ENCODE measurements at regions not wholly inside any gene's neighbourhood (a gene's known extent, or its start where the extent isn't known, plus 50 kb on each side); places are given as distances from the start of the nearest gene placed in this dataset.
A peak's percentile ranks its signal among the peaks of the same experiment; 100 is the strongest.

DNA sequence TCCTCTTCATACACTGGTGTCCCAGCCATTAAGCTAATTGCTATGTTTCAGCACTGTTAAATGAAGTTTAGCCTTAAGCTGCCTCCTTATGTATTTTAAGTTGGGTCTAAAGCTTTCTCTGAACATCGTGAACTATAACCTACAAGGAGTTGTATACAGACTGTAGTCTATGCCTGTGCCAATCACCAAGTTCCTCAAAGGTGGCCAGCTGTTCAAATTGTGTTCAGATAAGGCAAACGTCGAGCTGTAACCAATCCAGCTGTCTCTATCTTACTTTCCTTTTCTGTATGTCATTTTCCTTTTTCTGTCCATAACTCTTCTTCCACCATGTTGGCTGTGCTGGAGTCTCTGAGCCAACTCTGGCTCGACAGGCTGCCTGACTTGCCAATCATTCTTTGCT lies 199.6 kb downstream of the OGFRL1 start:
- no peaks in the 10 kb centered on the region for H3K4me1 ChIP-seq (ENCODE audit: insufficient read depth)
- H3K4me3 ChIP-seq (ENCODE audit: low read depth, low read length), result no peak overlapping the region
- peaks cover 2% of the 10 kb centered on the region for H3K36me3 ChIP-seq (ENCODE audit: insufficient read depth)
- no peak for DNase-seq (ENCODE audit: extremely low spot score)
- 72% methylated on average over 4 of the region's 4 CpGs for WGBS
- no peak overlapping the region for H3K27ac ChIP-seq (ENCODE audit: low read depth)

DNA sequence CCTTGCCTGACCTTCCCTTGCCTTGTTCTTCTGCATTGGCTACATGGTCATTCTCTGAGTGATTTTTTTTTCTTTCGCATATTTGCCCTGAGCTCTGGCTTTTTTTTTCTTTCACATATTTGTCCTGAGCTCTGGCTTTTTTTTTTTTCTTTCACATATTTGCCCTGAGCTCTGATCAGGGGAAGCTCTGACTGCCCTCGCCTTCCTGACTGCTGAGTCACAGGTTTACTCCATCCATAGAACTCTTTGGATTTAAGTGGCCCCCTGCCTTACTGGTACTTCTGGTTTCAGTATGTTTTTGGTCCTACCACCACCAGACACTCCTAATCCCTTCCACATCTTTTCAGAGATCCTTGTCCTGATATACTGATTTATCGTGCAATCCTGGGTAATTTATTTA lies 201.1 kb downstream of the OGFRL1 start:
- H3K4me3 ChIP-seq (ENCODE audit: low read depth, low read length), result no peak overlapping the region
- no peaks in the 10 kb centered on the region for H3K4me1 ChIP-seq (ENCODE audit: insufficient read depth)
- WGBS, result 36% methylated on average over 3 of the region's 3 CpGs
- no peak overlapping the region for H3K27ac ChIP-seq (ENCODE audit: low read depth)
- no peak for DNase-seq (ENCODE audit: extremely low spot score)
- H3K36me3 ChIP-seq (ENCODE audit: insufficient read depth), result peaks cover 2% of the 10 kb centered on the region

DNA sequence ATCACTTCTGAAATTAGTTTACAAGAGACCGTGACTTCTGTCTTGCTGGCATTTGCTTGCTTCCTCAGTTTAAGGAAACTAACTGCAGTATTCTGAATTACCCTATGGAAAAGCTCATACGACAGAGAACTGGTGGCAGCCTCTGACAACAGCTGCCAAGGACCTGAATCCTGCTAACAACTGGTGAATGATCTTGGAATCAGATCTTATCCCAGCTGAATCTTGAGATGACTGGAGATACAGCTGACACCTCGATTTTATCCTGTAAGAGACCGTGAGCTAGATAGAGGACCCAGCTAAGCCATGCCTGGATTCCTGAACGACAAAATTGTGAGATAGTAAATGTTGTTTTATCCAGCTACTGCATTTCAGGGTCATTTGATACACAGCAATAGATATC lies 202.3 kb downstream of the OGFRL1 start:
- WGBS, result 81% methylated on average over 5 of the region's 5 CpGs

DNA sequence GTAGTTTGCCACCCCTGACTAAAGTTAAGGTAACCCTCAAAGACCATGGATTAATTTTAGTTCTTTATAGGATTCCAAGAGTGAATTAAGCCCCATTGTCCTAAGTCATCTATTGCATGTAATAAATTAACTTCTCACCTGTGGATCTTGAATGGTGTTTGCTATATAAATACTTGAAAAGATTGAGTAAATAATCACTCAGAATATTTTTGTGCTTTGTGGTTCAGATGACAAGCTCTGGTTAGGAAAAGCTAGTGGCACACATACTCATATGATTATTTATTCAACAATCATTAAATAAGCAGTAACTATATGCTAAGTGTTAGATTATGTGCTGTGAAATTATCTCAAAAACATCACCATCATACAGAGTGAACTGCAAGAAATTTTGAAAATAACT lies 203.2 kb downstream of the OGFRL1 start:
- no peaks in the 10 kb centered on the region for H3K4me1 ChIP-seq (ENCODE audit: insufficient read depth)
- no peak overlapping the region for H3K4me3 ChIP-seq (ENCODE audit: low read depth, low read length)
- no peak for DNase-seq (ENCODE audit: extremely low spot score)
- H3K27ac ChIP-seq (ENCODE audit: low read depth), result no peak overlapping the region
- H3K36me3 ChIP-seq (ENCODE audit: insufficient read depth), result peaks cover 2% of the 10 kb centered on the region

More for the DNA sequence above, 202.3 kb downstream of the OGFRL1 start:
- no peak for DNase-seq (ENCODE audit: extremely low spot score)
- no peak overlapping the region for H3K4me3 ChIP-seq (ENCODE audit: low read depth, low read length)
- H3K27ac ChIP-seq (ENCODE audit: low read depth), result no peak overlapping the region
- no peaks in the 10 kb centered on the region for H3K4me1 ChIP-seq (ENCODE audit: insufficient read depth)
- H3K36me3 ChIP-seq (ENCODE audit: insufficient read depth), result peaks cover 2% of the 10 kb centered on the region

DNA sequence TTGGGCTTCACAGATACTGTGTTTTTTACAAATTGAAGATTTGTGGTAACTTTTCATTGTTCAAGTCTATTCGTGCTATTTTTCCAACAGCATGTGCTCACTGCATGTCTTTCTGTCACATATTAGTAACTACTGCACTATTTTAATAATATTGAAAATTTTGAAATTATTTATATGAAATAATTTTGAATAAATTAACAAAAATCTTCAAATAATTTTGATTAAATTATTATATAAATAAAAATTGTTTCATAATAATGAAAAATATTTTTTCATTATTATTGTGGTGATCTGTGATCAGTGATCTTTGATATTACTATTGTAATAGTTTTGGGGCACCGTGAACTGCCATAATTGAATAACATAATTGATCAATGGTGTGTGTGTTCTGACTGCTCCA lies 204.1 kb downstream of the OGFRL1 start:
- peaks cover 2% of the 10 kb centered on the region for H3K36me3 ChIP-seq (ENCODE audit: insufficient read depth)
- no peak overlapping the region for H3K4me3 ChIP-seq (ENCODE audit: low read depth, low read length)
- H3K4me1 ChIP-seq (ENCODE audit: insufficient read depth), result no peaks in the 10 kb centered on the region
- DNase-seq (ENCODE audit: extremely low spot score), result no peak
- 95% methylated on average over 2 of the region's 2 CpGs for WGBS
- H3K27ac ChIP-seq (ENCODE audit: low read depth), result no peak overlapping the region

DNA sequence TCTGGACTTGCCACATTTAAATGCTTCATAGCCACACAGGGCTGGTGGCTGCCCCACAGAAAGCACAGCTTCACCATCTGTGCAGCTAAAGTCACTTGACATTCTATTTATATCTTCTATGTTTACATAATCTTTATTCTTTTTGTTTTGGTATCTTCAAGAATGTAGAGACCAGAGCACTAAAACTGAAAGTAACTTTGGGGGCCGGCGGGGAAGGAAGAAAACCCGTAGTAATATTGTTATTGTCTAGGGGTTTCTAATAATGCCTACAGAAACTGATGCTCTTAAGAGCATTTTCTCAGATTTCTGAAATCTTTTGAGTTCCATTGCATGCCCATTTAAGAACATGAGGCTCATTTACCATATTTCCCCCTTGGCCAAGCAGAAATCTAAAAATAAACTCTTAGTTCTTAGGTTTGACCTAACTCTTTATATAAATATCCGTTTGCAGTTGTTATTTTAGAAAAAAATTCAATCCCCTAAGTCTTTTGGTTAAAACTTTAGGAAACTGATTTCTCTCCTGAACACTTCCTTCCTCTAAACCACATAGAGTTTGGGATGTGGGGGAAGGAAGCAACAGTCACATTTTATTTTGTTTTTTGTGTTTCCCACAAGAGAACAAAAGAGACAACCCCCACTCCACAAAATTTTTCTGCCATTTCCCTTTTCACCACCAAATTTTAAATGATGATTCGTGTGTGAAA lies 207.6 kb downstream of the OGFRL1 start:
- H3K36me3 ChIP-seq (ENCODE audit: insufficient read depth), result no peaks in the 10 kb centered on the region
- H3K4me3 ChIP-seq (ENCODE audit: low read depth, low read length), result peak overlapping the region; percentile 31
- no peaks in the 10 kb centered on the region for H3K4me1 ChIP-seq (ENCODE audit: insufficient read depth)
- WGBS, result 24% methylated on average over 5 of the region's 5 CpGs
- H3K27ac ChIP-seq (ENCODE audit: low read depth), result peak overlapping the region; percentile 23
- no peak for DNase-seq (ENCODE audit: extremely low spot score)

DNA sequence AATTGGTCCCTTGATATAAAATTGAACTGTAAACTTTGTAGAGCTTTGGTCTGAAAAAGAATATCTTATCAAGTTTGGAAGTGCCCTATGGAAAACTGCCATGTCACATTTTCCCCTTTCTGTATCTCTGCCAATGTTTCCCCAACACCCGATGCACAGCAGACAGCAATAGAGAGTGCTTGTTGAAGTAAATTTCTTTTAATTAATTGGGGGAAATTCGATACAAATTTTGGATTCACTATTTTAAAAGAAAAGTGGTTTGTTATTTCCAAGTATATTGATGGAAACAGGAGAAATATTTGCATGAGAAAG lies 208.1 kb downstream of the OGFRL1 start:
- DNase-seq (ENCODE audit: extremely low spot score), result no peak
- Histone ChIP-seq H3K36me3 (ENCODE audit: insufficient read depth) (no peaks in the 10 kb centered on the region), H3K4me3 (ENCODE audit: low read depth, low read length) (no peak overlapping the region), H3K27ac (ENCODE audit: low read depth) (no peak overlapping the region), H3K4me1 (ENCODE audit: insufficient read depth) (no peaks in the 10 kb centered on the region)
- 43% methylated on average over 2 of the region's 2 CpGs for WGBS

DNA sequence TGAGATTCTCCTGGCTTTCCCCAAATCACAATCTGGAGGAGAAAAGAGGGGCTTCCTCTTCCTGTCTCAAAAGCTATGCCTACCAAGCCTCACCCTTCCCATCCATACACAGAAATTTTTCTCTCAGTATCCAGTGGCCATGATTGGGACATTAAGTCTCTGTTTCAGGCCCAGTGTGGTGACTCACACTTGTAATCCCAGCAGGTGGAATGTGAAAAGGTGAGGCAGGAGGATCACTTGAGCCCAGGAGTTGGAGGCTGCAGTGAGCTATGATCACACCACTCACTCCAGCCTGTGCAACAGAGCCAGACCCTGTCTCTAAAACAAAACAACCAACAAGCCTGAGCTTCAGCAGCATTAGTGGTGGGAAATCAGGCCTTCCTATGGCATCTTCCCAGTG lies 210.0 kb downstream of the OGFRL1 start:
- H3K4me1 ChIP-seq (ENCODE audit: insufficient read depth), result no peaks in the 10 kb centered on the region
- no peak for DNase-seq (ENCODE audit: extremely low spot score)

DNA sequence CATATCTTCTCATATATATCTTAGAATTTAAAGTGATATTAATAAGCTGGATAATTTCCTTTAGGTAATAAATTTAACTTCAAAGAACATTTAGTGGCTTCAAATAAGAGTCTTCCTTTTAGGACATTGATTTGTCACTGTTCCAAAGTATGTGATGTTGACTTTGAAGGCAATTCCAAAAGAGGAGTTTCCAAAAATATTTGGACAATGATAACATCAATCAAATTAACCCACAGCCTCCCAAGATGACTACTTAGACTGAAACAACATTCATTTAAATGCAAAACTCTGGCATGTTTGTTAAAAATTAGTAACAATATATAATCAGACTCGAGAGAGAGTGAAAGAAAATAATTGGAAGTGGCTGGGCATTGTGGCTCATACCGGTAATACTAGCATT lies 211.1 kb downstream of the OGFRL1 start:
- H3K27ac ChIP-seq (ENCODE audit: low read depth), result no peak overlapping the region
- no peak for DNase-seq (ENCODE audit: extremely low spot score)
- 72% methylated on average over 2 of the region's 2 CpGs for WGBS

More for the DNA sequence above, 210.0 kb downstream of the OGFRL1 start:
- H3K36me3 ChIP-seq (ENCODE audit: insufficient read depth), result no peaks in the 10 kb centered on the region
- H3K4me3 ChIP-seq (ENCODE audit: low read depth, low read length), result no peak overlapping the region
- H3K27ac ChIP-seq (ENCODE audit: low read depth), result no peak overlapping the region

DNA sequence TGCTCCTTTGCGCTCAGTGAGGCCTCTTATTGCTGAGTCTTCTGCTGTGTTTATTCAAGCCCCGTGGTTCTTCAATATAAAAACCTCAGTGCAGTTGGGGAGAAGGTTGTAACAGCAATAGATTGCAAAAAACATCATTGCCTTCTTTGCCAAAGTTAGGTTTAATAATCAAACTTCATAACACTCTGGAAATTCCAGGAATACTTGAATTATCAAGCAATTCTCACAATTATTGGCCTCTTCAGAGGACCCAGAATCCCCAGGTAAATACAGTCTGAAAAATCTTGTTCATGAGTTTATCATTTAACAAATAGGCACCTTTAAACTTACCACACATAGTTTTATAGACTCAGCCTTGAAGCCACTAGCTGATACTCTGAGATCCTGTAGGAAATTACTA lies 213.6 kb downstream of the OGFRL1 start:
- Histone ChIP-seq H3K4me1 (ENCODE audit: insufficient read depth) (no peaks in the 10 kb centered on the region), H3K27ac (ENCODE audit: low read depth) (no peak overlapping the region), H3K4me3 (ENCODE audit: low read depth, low read length) (no peak overlapping the region), H3K36me3 (ENCODE audit: insufficient read depth) (no peaks in the 10 kb centered on the region)
- DNase-seq (ENCODE audit: extremely low spot score), result no peak
- 83% methylated on average over 2 of the region's 2 CpGs for WGBS

More for the DNA sequence above, 211.1 kb downstream of the OGFRL1 start:
- H3K4me3 ChIP-seq (ENCODE audit: low read depth, low read length), result no peak overlapping the region
- H3K36me3 ChIP-seq (ENCODE audit: insufficient read depth), result no peaks in the 10 kb centered on the region
- H3K4me1 ChIP-seq (ENCODE audit: insufficient read depth), result no peaks in the 10 kb centered on the region

DNA sequence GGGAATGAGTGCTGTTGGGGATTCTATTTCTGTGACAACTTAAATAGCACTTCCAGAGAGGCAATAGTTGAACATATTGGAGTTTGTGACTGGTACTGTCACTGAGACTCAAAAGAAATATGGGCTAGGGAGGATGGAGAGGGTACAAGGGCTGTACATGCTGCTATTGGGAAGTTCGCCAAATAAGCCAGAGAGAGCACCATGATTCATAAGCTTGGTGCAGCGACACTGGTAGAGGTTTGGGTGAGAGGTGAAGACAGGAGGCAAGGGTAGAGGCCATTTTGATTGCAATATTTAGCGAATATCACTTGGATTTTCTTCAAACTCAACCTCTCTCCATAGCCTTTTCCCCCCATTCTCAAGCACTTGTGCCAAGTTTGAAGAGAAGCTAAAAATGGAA lies 214.3 kb downstream of the OGFRL1 start:
- Histone ChIP-seq H3K27ac (ENCODE audit: low read depth) (no peak overlapping the region), H3K4me1 (ENCODE audit: insufficient read depth) (no peaks in the 10 kb centered on the region)
- WGBS, result 90% methylated on average over 3 of the region's 3 CpGs

DNA sequence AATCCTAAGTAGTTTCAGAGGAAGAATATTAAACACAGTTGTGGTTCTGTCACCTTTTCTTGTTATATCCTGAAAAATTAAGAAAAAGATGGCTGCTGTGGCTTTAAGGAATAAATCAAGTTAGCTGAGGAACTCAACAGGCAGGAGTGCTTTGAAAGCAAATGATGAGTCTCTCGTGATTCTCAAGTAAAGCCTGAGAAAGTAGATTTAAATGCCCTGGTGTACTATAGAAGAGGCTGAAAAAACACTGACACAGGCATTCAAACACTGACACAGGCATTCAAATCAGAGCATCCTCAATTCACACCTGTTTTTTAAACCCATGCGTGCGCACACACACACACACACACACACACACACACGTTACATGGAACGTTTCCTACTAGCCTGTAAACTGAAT lies 218.6 kb downstream of the OGFRL1 start:
- no peak for DNase-seq (ENCODE audit: extremely low spot score)
- no peak overlapping the region for H3K27ac ChIP-seq (ENCODE audit: low read depth)
- H3K36me3 ChIP-seq (ENCODE audit: insufficient read depth), result no peaks in the 10 kb centered on the region
- WGBS, result 83% methylated on average over 5 of the region's 5 CpGs
- H3K4me1 ChIP-seq (ENCODE audit: insufficient read depth), result no peaks in the 10 kb centered on the region
- no peak overlapping the region for H3K4me3 ChIP-seq (ENCODE audit: low read depth, low read length)

More for the DNA sequence above, 214.3 kb downstream of the OGFRL1 start:
- no peak for DNase-seq (ENCODE audit: extremely low spot score)
- no peak overlapping the region for H3K4me3 ChIP-seq (ENCODE audit: low read depth, low read length)
- H3K36me3 ChIP-seq (ENCODE audit: insufficient read depth), result no peaks in the 10 kb centered on the region

DNA sequence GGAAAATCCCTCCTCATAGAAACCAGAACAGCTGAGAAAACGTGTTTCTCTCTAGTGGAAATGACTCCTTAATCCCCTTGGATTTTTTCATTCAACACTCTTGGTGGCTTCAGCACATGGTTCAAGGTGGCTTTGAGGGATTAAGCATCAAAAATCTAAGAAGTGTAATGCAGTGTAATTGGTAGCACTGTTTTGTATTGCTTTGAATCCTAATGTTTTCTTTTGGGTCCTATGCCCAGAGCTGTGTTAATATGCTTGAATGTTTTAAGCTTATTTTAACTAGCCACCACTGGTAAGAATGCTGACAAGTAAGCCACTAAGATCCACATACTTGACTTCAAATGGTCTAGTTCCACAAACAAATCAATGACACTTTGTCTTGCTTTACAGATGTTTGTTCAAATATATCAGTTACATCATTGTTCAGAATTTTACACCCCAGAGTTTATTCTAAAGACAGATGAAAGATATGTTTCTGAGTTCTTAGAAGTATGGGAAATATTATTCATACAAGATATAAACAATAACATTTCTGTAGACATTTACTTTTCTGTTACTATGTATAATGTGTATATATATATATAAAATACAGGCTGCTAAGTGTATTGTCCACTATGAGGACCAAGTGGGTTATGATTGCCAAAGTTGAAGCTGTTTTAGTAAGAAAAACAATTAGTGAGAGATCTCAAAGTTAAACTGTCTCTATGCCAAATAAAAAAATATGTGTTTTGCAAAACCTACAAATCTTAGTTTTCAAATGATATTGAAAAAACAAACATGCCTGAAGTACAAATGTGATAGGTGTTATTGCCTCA lies 220.8 kb downstream of the OGFRL1 start:
- Histone ChIP-seq H3K27ac (ENCODE audit: low read depth) (no peak overlapping the region), H3K4me1 (ENCODE audit: insufficient read depth) (no peaks in the 10 kb centered on the region), H3K36me3 (ENCODE audit: insufficient read depth) (no peaks in the 10 kb centered on the region), H3K4me3 (ENCODE audit: low read depth, low read length) (no peak overlapping the region)
- whole genome bisulfite sequencing, result 30% methylated on average over 1 of the region's 1 CpG
- no peak for DNase-seq (ENCODE audit: extremely low spot score)

DNA sequence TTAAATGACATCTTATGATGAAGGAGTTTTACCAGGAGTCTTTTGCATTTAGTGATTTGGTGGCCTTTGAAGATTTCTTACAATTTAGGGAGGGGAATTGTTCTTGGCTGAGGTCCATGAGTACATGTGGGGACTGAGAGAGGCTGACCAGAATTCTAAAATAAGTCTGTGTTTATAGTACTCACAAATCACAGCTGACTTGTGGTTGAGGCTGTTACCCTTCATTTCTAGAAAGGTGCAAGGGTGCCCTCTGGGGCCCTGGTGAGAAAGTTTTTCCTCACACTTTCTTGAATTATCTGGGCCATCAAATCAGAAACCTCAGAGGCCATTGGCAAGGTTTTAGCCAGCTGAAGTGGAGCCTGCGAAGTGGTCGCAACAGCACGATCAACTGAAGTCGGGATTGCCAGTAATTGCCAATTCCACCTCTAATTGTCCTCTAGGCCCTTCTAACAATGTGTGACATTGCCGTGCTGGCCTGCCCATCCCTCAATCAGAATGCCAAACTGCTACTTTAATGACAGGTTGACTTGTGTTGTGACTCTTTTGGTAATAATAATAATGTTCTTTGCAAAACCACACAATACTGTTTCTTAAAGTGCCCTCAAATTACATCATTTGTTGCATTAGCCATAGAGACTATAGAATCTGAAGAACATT lies 221.6 kb downstream of the OGFRL1 start:
- Histone ChIP-seq H3K4me3 (ENCODE audit: low read depth, low read length) (no peak overlapping the region), H3K27ac (ENCODE audit: low read depth) (no peak overlapping the region), H3K36me3 (ENCODE audit: insufficient read depth) (no peaks in the 10 kb centered on the region), H3K4me1 (ENCODE audit: insufficient read depth) (no peaks in the 10 kb centered on the region)
- DNase-seq (ENCODE audit: extremely low spot score), result no peak
- WGBS, result 55% methylated on average over 5 of the region's 5 CpGs
